GM20000 (cell line): ENCODE measurements at regions not wholly inside any gene's neighbourhood (a gene's known extent, or its start where the extent isn't known, plus 50 kb on each side); places are given as distances from the start of the nearest gene placed in this dataset.

Experiments
- DNase-seq: peaks from one replicate; pipeline ENCODE4 v3.0.0; 2012; ENCODE audit warnings: low spot score
- TF ChIP-seq, protein P1 (sequence below): IDR thresholded peaks from 2 replicates; pipeline ENCODE4 v1.5.1; 2012; ENCODE audit warnings: mild to moderate bottlenecking, control low read depth; ENCODE audit errors: extremely low read depth, missing control alignments

DNA sequence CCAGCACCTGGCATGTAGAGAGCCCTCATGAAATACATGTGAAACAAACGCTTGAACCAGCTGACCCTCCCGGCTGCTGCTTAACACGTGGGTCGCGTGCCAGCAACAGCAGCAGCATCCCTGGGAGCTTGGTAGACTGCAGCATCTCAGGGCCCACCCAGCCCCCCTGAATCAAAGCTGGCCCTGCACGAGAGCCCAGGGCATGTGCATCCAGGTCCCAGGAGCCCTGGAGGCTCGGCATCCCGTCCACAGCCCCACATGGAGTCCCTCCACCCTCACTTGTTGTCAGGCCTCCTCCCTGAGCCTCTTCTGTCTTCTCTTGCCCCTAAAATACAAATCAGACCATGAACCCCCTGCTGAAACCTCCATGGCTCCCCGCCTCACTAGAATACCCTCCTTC is 123.1 kb downstream of the MATN1 start:
- DNase-seq = no peak
- TF ChIP-seq, protein P1, sequence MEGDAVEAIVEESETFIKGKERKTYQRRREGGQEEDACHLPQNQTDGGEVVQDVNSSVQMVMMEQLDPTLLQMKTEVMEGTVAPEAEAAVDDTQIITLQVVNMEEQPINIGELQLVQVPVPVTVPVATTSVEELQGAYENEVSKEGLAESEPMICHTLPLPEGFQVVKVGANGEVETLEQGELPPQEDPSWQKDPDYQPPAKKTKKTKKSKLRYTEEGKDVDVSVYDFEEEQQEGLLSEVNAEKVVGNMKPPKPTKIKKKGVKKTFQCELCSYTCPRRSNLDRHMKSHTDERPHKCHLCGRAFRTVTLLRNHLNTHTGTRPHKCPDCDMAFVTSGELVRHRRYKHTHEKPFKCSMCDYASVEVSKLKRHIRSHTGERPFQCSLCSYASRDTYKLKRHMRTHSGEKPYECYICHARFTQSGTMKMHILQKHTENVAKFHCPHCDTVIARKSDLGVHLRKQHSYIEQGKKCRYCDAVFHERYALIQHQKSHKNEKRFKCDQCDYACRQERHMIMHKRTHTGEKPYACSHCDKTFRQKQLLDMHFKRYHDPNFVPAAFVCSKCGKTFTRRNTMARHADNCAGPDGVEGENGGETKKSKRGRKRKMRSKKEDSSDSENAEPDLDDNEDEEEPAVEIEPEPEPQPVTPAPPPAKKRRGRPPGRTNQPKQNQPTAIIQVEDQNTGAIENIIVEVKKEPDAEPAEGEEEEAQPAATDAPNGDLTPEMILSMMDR = no peak

GRCh38 chr1:30599721-30600120 is 123.7 kb downstream of the MATN1 start:
- DNase-seq = no peak
- TF ChIP-seq, protein P1 = no peak

DNA sequence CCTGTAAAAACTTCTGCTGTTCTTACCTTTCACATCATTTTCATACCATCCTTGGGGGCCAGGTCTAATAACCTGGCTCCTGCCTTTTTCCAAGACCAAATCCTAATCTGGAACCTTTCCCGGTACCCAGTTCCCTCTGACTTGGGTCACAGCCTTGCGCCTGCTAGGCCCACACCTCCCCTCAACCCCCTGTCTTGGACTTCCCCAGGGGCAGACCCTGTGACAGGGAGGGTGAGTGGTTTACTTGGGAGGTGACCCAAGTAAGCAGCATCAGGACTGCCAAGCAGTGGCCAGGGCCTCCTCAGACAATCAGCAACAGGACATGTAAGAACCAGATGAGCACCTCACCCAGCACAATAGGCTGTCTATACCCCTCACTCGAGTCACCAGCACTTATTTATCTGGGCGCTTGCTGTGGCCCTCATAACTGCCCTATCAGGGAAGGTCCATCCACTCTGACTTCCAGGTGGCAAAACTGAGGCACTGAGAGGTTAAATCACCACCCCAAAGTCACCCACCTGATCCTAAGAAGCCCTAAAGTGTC is 124.7 kb downstream of the MATN1 start:
- TF ChIP-seq, protein P1 = no peak
- no peak for DNase-seq

DNA sequence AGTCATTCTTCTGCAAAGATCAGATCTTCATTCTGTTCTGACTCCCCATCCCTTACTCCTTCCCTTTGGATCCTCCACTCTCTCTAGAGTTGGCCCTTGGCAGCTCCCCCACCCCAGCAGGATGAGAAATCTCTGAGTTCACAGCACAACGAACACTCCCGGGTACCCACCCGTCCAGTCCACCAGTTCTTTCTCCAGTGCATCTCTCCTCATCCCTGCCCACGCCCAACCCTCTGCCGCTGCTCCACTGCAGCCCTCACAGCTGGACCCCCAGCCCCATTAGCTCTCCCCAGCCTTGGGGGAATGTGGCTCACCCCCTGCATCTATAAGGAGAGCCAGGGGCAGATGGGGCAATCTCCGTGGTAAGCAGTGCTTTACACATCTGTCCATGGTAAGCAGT is 125.7 kb downstream of the MATN1 start:
- no peak for DNase-seq
- TF ChIP-seq, protein P1 = no peak

DNA sequence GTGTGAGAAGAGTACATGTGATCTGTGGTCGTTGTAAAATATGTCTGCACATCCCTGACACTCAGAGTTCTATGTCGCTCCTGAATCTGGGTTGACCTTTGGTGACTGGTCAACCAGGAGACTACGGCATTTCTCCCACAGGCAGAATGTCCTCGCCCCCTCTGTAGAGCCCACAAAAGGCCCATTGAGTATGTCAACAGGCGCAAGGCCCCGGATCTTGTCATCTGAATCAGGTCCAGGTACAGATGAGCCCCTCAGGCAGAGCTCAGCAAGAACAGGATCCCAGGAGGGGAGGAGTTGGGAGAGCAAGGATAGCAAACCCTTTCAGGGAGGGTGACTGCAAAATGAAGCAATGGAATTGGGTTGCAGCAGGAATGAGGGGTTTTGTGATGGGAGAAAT is 126.5 kb downstream of the MATN1 start:
- TF ChIP-seq, protein P1 = no peak
- DNase-seq = no peak

- TF ChIP-seq, protein P1 = no peak
Observed at GRCh38 chr1:30596470-30596869, 126.9 kb downstream of the MATN1 start.

DNA sequence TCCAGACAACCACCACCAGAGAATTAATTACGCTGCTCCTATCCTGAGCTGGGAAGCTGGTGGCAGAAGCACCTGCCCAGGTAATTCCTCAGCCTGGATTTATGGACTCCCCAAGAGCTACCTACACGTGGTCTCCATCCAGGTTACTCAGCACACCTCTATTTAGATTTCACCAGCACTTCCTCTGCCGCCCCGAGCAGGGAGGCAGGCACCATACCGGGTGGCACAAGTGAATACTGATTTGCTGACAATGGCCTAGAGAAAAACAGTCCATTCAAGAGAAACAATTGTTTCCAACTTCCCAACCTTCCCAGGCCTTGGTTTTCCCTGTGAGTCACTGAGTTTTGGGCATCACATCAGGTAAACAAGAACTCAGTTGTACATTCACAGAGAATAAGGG is 134.3 kb downstream of the MATN1 start:
- TF ChIP-seq, protein P1 = no peak

More at GRCh38 chr1:30596470-30596869, 126.9 kb downstream of the MATN1 start:
- DNase-seq = no peak

More for the DNA sequence above, 134.3 kb downstream of the MATN1 start:
- DNase-seq = no peak
